Subcutaneous abdominal adipose tissue (tissue), 5 donors: ENCODE measurements at regions not wholly inside any gene's neighbourhood (a gene's known extent, or its start where the extent isn't known, plus 50 kb on each side); places are given as distances from the start of the nearest gene placed in this dataset.
A peak's percentile ranks its signal among the peaks of the same experiment; 100 is the strongest.

Experiments
- H3K27ac ChIP-seq: one replicate; pipeline ENCODE4 v1.7.0; 2013; ENCODE audit warnings: low read depth, mild to moderate bottlenecking, inconsistent platforms, low read length, moderate library complexity
- H3K27me3 ChIP-seq, 5 donors: one replicate each; pipeline ENCODE4 v1.7.0; 2013; ENCODE audit warnings: low read length in 5 of 5, inconsistent platforms in 1 of 5; ENCODE audit not compliant: control insufficient read depth in 5 of 5, insufficient read depth in 4 of 5
- H3K36me3 ChIP-seq, 5 donors: one replicate each; pipeline ENCODE4 v1.7.0; 2013; ENCODE audit warnings: low read length in 5 of 5; ENCODE audit not compliant: control insufficient read depth in 5 of 5, insufficient read depth in 5 of 5
- H3K4me1 ChIP-seq, 5 donors: one replicate each; pipeline ENCODE4 v1.7.0; 2013; ENCODE audit warnings: low read length in 5 of 5, mild to moderate bottlenecking in 3 of 5, moderate library complexity in 1 of 5; ENCODE audit not compliant: control insufficient read depth in 5 of 5, insufficient read depth in 5 of 5
- H3K4me3 ChIP-seq, 5 donors: one replicate each; pipeline ENCODE4 v1.7.0; 2013; ENCODE audit warnings: low read length in 5 of 5, low read depth in 1 of 5
- H3K9ac ChIP-seq, 5 donors: one replicate each; pipeline ENCODE4 v1.7.0; 2013; ENCODE audit warnings: low read length in 5 of 5, mild to moderate bottlenecking in 4 of 5, moderate library complexity in 3 of 5
- H3K9me3 ChIP-seq, 5 donors: one replicate each; pipeline ENCODE4 v1.7.0; 2013; ENCODE audit warnings: low read length in 5 of 5; ENCODE audit not compliant: control insufficient read depth in 5 of 5
- donor health status: healthy.
- donor health status: healthy.
- donor health status: healthy.
- donor health status: healthy.
- donor health status: healthy.

- Histone ChIP-seq H3K9ac (no peak overlapping the region), H3K4me1 (peaks cover 0 to 5% (median 0%) of the 10 kb centered on the region in 5 donors), H3K4me3 (no peak overlapping the region), H3K36me3 (no peaks in the 10 kb centered on the region), H3K9me3 (peaks cover 0 to 5% (median 0%) of the 10 kb centered on the region in 5 donors), H3K27me3 (no peaks in the 10 kb centered on the region), H3K27ac (no peak overlapping the region)
Observed at GRCh38 chr5:142259758-142260157, 65.1 kb downstream of the SPRY4 start.

DNA sequence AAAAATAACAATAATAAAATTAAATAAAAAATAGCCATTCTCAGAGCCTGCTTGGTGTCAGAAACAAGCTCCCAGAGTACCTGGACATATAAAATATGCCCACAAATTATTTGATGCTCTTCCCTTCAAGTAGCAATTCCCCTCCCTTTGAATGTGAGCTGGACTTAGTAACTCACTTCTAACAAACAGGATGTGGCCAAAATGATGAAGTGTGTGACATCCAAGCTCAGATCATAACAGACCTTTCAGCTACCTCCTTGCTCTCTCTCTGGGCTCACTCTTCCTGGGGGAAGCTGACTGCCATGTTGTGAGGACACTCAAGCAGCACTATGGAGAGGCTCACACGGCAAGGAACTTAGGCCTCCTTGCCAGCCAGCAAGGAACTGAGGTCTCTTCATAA, 69.0 kb downstream of the SPRY4 start:
- H3K27me3 ChIP-seq, result no peaks in the 10 kb centered on the region
- H3K4me3 ChIP-seq, result no peak overlapping the region
- H3K27ac ChIP-seq, result no peak overlapping the region
- H3K4me1 ChIP-seq, result peaks cover 0 to 3% (median 0%) of the 10 kb centered on the region in 5 donors
- H3K36me3 ChIP-seq, result no peaks in the 10 kb centered on the region
- no peak overlapping the region for H3K9ac ChIP-seq
- peaks cover 0 to 5% (median 0%) of the 10 kb centered on the region in 5 donors for H3K9me3 ChIP-seq

DNA sequence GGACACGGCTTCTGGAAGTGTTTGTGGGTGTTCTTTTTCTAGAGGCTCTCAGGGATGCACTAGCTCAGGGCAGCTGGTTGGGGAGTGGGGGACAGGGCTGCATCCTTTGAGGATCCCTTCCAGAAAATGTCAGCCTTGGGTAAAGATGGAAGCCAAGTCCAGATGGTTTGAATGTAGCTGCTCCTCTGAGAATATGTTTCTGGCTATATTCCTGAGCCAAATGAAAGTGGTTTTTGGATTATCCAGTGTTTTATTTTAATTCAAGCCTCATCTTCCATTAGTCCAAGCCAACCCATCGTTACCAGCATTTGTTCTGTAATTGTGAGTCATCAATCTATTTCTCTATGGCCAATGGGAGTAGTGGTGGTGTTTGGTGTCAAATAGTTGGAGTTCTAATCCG, 70.4 kb downstream of the SPRY4 start:
- no peak overlapping the region for H3K27ac ChIP-seq
- H3K27me3 ChIP-seq, result no peaks in the 10 kb centered on the region
- H3K4me3 ChIP-seq, result no peak overlapping the region
- H3K4me1 ChIP-seq, result peaks cover 0 to 10% (median 5%) of the 10 kb centered on the region in 5 donors
- peaks cover 0 to 5% (median 0%) of the 10 kb centered on the region in 5 donors for H3K9me3 ChIP-seq
- H3K9ac ChIP-seq, result no peak overlapping the region
- no peaks in the 10 kb centered on the region for H3K36me3 ChIP-seq

GRCh38 chr5:142253938-142254337, 70.9 kb downstream of the SPRY4 start:
- Histone ChIP-seq H3K27me3 (no peaks in the 10 kb centered on the region), H3K9ac (no peak overlapping the region), H3K27ac (no peak overlapping the region), H3K4me3 (no peak overlapping the region), H3K36me3 (no peaks in the 10 kb centered on the region), H3K9me3 (peaks cover 0 to 5% (median 0%) of the 10 kb centered on the region in 5 donors), H3K4me1 (peaks cover 0 to 10% (median 5%) of the 10 kb centered on the region in 5 donors)

- H3K27me3 ChIP-seq, result no peaks in the 10 kb centered on the region
- H3K9ac ChIP-seq, result no peak overlapping the region
- H3K27ac ChIP-seq, result no peak overlapping the region
- H3K36me3 ChIP-seq, result no peaks in the 10 kb centered on the region
- H3K4me1 ChIP-seq, result peaks cover 0 to 21% (median 16%) of the 10 kb centered on the region in 5 donors
- no peaks in the 10 kb centered on the region for H3K9me3 ChIP-seq
- H3K4me3 ChIP-seq, result no peak overlapping the region
Observed at GRCh38 chr5:142250119-142250518, 74.7 kb downstream of the SPRY4 start.

DNA sequence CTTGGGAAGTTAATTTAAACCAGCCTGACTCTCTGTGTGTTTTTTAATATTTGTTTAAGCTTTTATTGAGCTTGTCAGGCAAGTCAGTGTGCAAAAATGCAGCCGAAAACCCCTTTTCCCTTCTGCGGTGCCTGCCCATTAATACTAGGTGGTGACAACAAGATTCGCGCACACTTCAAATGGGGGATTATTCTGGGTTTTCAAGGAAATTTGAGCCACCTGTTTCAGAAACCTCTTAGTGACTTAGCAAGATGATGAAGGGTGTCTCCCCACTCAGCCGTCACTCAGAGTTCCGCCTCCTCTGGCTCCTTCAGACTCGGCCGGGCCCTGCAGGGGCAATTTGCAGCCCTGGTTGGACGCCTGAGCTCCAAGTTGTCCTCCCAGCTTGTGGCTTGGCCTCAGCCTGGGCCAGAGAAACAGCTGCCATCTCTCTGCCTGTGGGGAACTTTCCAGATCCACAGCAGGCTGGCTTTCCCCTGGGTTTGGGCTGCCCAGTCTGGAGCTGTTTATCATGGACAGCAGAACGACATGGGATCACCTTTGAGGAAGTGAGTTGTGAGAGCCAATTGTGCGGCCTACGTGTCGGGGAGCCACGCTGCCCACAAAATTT, 75.9 kb downstream of the SPRY4 start:
- no peak overlapping the region for H3K9ac ChIP-seq
- no peaks in the 10 kb centered on the region for H3K27me3 ChIP-seq
- no peak overlapping the region for H3K4me3 ChIP-seq
- no peaks in the 10 kb centered on the region for H3K9me3 ChIP-seq
- H3K4me1 ChIP-seq, result peaks cover 0 to 21% (median 16%) of the 10 kb centered on the region in 5 donors
- no peaks in the 10 kb centered on the region for H3K36me3 ChIP-seq
- H3K27ac ChIP-seq, result no peak overlapping the region

DNA sequence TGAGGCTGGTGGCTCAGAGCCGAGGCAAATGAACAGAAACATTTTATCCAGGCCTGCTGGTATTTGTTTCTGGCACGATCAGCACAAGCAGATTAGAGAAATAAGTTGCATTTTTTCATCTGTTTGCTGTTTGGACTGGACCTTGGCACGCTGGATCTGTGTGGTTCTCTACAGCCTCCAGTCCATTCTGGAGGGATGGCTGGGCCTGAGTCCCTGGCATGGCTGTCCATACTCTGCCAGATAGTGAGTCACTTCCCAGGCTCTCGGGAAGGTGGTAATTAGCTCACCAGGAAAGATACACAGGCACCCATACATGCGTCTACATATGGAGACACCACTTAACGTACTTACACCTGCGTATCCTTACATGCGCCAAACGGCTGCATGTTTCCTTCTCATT, 78.6 kb downstream of the SPRY4 start:
- no peaks in the 10 kb centered on the region for H3K36me3 ChIP-seq
- H3K27ac ChIP-seq, result peak overlapping the region; percentile 14
- H3K9me3 ChIP-seq, result no peaks in the 10 kb centered on the region
- H3K4me1 ChIP-seq, result peaks cover 0 to 21% (median 16%) of the 10 kb centered on the region in 5 donors
- H3K9ac ChIP-seq, result peak overlapping the region in 1 of 5 donors; percentile 53
- no peak overlapping the region for H3K4me3 ChIP-seq
- no peaks in the 10 kb centered on the region for H3K27me3 ChIP-seq

DNA sequence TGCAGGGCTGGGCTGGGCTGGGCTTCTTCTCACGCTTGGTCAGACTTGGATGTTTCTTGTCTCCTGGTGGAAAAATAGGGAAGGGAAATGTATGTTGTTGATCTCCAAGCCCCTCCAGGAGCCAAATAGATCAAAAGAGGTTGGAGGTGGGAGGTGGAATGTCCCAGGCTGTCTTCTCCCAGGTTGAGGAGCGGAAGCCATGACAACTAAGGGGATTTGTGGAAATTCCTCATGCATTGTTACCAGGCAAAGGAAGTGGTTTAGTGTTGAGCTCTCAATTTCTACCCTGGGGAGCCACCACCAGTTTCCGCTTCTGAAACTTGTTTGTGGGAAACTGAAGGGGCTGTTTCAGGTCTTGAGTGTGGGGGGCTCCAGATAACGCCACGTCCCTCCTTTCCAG, 79.0 kb downstream of the SPRY4 start:
- Histone ChIP-seq H3K9ac (peak overlapping the region in 1 of 5 donors; percentile 53), H3K4me1 (peaks cover 0 to 21% (median 16%) of the 10 kb centered on the region in 5 donors), H3K4me3 (no peak overlapping the region), H3K9me3 (no peaks in the 10 kb centered on the region), H3K36me3 (no peaks in the 10 kb centered on the region), H3K27me3 (no peaks in the 10 kb centered on the region), H3K27ac (peak overlapping the region; percentile 14)

DNA sequence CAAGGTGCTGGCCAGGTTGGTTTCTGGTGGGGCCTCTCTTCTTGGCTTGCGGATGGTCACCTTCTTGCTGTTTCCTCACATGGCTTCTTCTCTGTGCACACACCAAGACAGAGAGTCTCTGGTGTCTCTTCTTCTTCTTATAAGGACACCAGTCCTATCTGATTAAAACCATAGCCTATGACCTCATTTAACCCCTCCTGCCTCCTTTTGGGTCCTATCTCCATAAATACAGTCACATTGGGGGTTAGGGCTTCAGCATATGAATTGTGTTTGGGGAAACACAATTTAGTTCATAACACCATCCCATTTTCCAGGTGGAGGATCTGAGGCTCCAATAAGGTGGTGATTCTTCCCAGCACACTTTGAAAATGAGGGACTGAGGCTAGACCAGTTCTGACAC, 80.4 kb downstream of the SPRY4 start:
- no peak overlapping the region for H3K9ac ChIP-seq
- H3K4me3 ChIP-seq, result no peak overlapping the region
- H3K9me3 ChIP-seq, result no peaks in the 10 kb centered on the region
- H3K4me1 ChIP-seq, result peaks cover 0 to 14% (median 11%) of the 10 kb centered on the region in 5 donors
- no peaks in the 10 kb centered on the region for H3K36me3 ChIP-seq
- H3K27ac ChIP-seq, result no peak overlapping the region
- no peaks in the 10 kb centered on the region for H3K27me3 ChIP-seq

GRCh38 chr5:142242272-142242671, 82.5 kb downstream of the SPRY4 start:
- H3K9ac ChIP-seq, result no peak overlapping the region
- no peaks in the 10 kb centered on the region for H3K9me3 ChIP-seq
- no peak overlapping the region for H3K27ac ChIP-seq
- no peaks in the 10 kb centered on the region for H3K36me3 ChIP-seq
- H3K4me1 ChIP-seq, result peaks cover 0 to 14% (median 11%) of the 10 kb centered on the region in 5 donors
- H3K27me3 ChIP-seq, result no peaks in the 10 kb centered on the region
- no peak overlapping the region for H3K4me3 ChIP-seq
